Activated naive CD8-positive, alpha-beta T cell treated with anti-CD3 and anti-CD28 coated beads for 36 hours (primary cell): ENCODE measurements at regions not wholly inside any gene's neighbourhood (a gene's known extent, or its start where the extent isn't known, plus 50 kb on each side); places are given as distances from the start of the nearest gene placed in this dataset.

Experiments
- DNase-seq: peaks from one replicate; pipeline ENCODE4 v3.0.0; 2021
- H3K27ac Mint-ChIP-seq: one replicate; pipeline ENCODE4 v1.8.0; 2022; ENCODE audit warnings: mild to moderate bottlenecking, moderate library complexity, mixed read lengths
- H3K27me3 Mint-ChIP-seq: one replicate; pipeline ENCODE4 v1.8.0; 2022; ENCODE audit warnings: mild to moderate bottlenecking, mixed read lengths
- H3K36me3 Mint-ChIP-seq: one replicate; pipeline ENCODE4 v1.8.0; 2021; ENCODE audit warnings: mild to moderate bottlenecking, mixed read lengths
- H3K4me1 Mint-ChIP-seq: one replicate; pipeline ENCODE4 v1.8.0; 2021; ENCODE audit warnings: mixed read lengths
- H3K4me3 Mint-ChIP-seq: one replicate; pipeline ENCODE4 v1.8.0; 2022; ENCODE audit warnings: mild to moderate bottlenecking, moderate library complexity, mixed read lengths
- H3K9me3 Mint-ChIP-seq: one replicate; pipeline ENCODE4 v1.8.0; 2022; ENCODE audit warnings: mixed read lengths

- Mint-ChIP-seq H3K4me3 (no peak overlapping the region), H3K27me3 (no peaks in the 10 kb centered on the region), H3K36me3 (no peaks in the 10 kb centered on the region), H3K9me3 (no peaks in the 10 kb centered on the region), H3K27ac (no peak overlapping the region), H3K4me1 (no peaks in the 10 kb centered on the region)
- no peak for DNase-seq
Measured at GRCh38 chr5:179422908-179423481, 77.7 kb upstream of the ADAMTS2 start.

DNA sequence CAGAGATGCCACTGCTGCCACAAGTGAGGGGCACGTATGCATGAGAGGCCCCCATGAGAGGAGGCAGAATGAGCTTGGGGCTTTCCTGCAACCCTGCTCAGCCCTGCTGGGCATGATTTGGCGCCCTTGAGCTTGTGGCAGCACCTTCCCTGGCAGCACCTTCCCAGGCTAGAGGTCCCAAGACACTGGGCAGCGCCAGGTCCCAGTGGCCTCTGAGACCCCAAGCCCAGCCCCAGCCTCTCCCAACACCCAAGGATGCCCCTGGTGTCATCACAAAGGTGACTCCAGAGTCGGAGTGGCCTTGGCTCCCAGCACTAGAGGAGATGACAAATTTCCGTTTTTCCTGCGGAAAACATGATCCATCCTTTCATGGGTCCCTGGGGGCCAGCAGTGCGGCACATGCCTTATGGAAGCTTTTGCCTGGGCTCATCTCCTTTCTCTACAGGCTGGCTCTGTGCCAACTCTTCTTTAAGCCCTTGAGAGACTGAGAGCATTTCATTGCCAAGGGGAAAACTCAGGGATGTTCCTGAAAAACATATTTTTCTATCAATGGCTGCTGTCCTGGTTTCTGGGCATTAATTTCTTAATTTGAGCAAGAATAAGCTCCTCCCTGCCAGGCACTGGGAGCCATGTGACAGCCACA is 77.1 kb upstream of the ADAMTS2 start:
- Mint-ChIP-seq H3K27ac (no peak overlapping the region), H3K36me3 (no peaks in the 10 kb centered on the region), H3K9me3 (no peaks in the 10 kb centered on the region), H3K4me1 (no peaks in the 10 kb centered on the region), H3K27me3 (no peaks in the 10 kb centered on the region), H3K4me3 (no peak overlapping the region)
- DNase-seq: no peak

DNA sequence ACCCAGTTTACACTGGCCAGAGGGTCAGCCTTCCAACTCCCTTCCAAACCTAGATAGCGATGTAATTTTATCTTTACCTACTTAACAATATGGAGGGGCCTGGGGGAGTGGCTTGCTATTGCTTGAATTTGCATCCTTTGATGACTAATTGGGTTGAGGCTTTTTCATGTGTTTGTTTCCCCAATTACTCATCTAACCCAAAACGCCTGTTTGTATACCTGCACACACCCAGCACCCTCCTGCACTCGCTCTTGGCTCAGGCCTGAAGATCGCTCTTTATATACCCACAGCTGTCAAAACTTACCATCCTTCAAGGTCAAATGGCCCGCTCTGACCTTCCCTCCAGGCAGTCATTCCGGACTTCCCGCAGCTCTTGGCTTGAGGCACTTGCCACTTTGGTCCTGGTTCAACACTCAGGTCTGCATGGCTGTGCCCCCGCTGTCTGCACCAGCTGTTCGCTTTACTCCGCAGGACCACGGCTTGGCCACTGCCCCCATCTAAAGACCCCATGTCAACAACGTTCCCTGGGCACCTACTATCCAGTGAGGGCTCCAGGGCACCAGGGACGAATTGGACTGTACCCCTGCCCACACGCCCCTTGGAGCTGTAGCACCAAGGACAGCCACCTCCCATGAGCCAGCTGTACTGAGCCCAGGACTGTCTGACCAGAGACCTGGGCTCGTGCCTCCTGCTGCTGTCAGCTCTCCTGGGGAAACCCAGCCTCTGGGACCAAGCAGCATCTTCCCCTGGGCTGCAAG is 76.1 kb upstream of the ADAMTS2 start:
- Mint-ChIP-seq H3K4me3 (no peak overlapping the region), H3K9me3 (no peaks in the 10 kb centered on the region), H3K27ac (no peak overlapping the region), H3K27me3 (peaks cover 3% of the 10 kb centered on the region), H3K4me1 (no peaks in the 10 kb centered on the region), H3K36me3 (no peaks in the 10 kb centered on the region)
- DNase-seq: no peak

DNA sequence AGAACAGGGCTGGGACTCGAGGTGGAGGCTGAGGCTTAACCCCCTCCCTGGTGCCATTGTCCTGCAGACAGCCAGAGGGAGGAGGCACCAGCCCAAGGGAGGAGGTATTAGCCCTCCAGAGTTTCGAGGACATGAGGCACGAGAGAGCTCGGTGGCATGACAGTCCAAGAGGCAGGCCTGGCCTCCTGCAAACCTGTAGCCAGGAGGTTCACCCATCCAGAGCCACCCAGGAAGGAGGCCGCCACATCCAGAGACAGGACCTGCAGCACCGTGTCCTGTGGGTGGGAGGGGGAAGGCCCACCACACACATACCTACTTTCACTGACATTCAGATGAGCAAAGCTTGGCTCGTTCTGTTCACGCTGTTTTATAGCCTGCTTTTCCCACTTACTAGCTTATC is 75.2 kb upstream of the ADAMTS2 start:
- Mint-ChIP-seq H3K4me1 (no peaks in the 10 kb centered on the region), H3K27ac (no peak overlapping the region), H3K27me3 (peaks cover 12% of the 10 kb centered on the region), H3K4me3 (no peak overlapping the region), H3K9me3 (no peaks in the 10 kb centered on the region), H3K36me3 (no peaks in the 10 kb centered on the region)
- no peak for DNase-seq

- H3K4me3 Mint-ChIP-seq: no peak overlapping the region
Measured at GRCh38 chr5:179418972-179419371, 73.7 kb upstream of the ADAMTS2 start.

GRCh38 chr5:179417696-179418095 is 72.4 kb upstream of the ADAMTS2 start:
- Mint-ChIP-seq H3K27me3 (peaks cover 12% of the 10 kb centered on the region), H3K9me3 (no peaks in the 10 kb centered on the region), H3K4me1 (no peaks in the 10 kb centered on the region), H3K4me3 (no peak overlapping the region), H3K27ac (no peak overlapping the region), H3K36me3 (no peaks in the 10 kb centered on the region)
- DNase-seq: no peak

More at GRCh38 chr5:179418972-179419371, 73.7 kb upstream of the ADAMTS2 start:
- no peaks in the 10 kb centered on the region for H3K9me3 Mint-ChIP-seq
- DNase-seq: no peak
- H3K4me1 Mint-ChIP-seq: no peaks in the 10 kb centered on the region
- no peaks in the 10 kb centered on the region for H3K36me3 Mint-ChIP-seq
- peaks cover 12% of the 10 kb centered on the region for H3K27me3 Mint-ChIP-seq
- no peak overlapping the region for H3K27ac Mint-ChIP-seq

DNA sequence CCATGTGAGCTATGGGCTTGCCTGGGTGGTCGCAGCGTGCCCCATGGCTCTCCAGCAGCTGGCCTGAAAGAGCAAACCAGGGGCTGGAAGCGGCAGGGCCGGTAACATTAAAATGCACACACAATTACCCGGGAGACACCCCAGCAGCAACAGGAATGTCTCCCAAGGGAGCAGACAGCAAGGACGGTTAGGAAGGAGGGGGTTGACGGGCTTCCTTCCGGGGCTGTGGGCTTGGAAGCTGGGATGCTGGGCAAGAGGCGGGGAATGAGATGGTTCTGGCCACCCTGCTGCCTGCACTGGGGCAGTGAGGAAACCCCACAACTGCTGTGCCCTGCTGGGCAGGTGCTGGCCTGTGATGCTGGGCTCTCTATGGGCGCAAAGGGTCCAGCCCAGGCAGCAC is 71.8 kb upstream of the ADAMTS2 start:
- no peak for DNase-seq
- Mint-ChIP-seq H3K4me3 (no peak overlapping the region), H3K4me1 (no peaks in the 10 kb centered on the region), H3K27ac (no peak overlapping the region), H3K36me3 (no peaks in the 10 kb centered on the region), H3K27me3 (peaks cover 12% of the 10 kb centered on the region), H3K9me3 (no peaks in the 10 kb centered on the region)

- H3K36me3 Mint-ChIP-seq: no peaks in the 10 kb centered on the region
Measured at GRCh38 chr5:179416114-179416822, 71.0 kb upstream of the ADAMTS2 start.

GRCh38 chr5:179415291-179416060 is 70.2 kb upstream of the ADAMTS2 start:
- H3K27me3 Mint-ChIP-seq: peaks cover 12% of the 10 kb centered on the region
- no peaks in the 10 kb centered on the region for H3K9me3 Mint-ChIP-seq
- H3K36me3 Mint-ChIP-seq: no peaks in the 10 kb centered on the region
- H3K4me3 Mint-ChIP-seq: no peak overlapping the region
- H3K27ac Mint-ChIP-seq: no peak overlapping the region
- no peaks in the 10 kb centered on the region for H3K4me1 Mint-ChIP-seq
- DNase-seq: no peak

More at GRCh38 chr5:179416114-179416822, 71.0 kb upstream of the ADAMTS2 start:
- Mint-ChIP-seq H3K27ac (no peak overlapping the region), H3K4me3 (no peak overlapping the region), H3K27me3 (peaks cover 12% of the 10 kb centered on the region), H3K9me3 (no peaks in the 10 kb centered on the region), H3K4me1 (no peaks in the 10 kb centered on the region)
- no peak for DNase-seq

DNA sequence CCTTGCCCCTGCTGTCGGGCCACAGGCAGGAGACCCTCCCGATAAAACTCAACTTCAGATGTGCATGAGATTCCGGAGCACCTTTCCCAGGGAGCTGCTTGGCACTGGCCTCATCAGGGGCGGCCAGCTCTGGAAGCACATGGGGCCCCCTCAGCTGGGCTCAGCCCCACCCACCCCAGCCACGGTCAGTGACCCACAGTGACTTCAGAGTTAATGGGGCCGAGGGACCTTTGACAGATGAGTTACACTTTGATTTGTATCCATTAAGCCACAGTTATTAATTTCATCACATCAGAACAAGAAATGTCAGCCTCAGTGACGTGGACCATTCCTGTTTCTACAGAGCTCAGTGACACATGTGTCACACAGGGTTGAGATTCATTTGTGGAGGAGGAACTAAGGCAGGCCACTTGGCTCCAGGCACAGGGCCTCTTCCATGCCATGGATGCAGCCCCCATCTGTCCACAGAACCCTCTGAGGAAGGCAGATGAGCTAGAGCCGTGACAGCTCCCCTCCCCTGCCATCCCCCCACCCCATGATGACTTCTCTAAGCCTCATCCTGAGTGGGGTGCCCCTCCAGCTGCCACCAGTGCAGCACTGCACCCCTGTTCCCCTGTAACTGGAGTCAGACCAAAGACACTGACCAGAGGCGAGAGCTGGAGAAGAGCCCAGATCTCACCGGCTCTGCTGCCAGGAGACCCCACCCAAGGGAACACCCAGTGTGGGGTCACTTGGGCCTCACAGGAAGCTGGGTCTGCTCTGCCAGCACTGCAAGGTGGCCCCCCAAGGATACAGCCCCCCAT is 69.4 kb upstream of the ADAMTS2 start:
- Mint-ChIP-seq H3K27ac (no peak overlapping the region), H3K36me3 (no peaks in the 10 kb centered on the region), H3K9me3 (no peaks in the 10 kb centered on the region), H3K27me3 (peaks cover 12% of the 10 kb centered on the region), H3K4me3 (no peak overlapping the region), H3K4me1 (no peaks in the 10 kb centered on the region)
- DNase-seq: no peak

DNA sequence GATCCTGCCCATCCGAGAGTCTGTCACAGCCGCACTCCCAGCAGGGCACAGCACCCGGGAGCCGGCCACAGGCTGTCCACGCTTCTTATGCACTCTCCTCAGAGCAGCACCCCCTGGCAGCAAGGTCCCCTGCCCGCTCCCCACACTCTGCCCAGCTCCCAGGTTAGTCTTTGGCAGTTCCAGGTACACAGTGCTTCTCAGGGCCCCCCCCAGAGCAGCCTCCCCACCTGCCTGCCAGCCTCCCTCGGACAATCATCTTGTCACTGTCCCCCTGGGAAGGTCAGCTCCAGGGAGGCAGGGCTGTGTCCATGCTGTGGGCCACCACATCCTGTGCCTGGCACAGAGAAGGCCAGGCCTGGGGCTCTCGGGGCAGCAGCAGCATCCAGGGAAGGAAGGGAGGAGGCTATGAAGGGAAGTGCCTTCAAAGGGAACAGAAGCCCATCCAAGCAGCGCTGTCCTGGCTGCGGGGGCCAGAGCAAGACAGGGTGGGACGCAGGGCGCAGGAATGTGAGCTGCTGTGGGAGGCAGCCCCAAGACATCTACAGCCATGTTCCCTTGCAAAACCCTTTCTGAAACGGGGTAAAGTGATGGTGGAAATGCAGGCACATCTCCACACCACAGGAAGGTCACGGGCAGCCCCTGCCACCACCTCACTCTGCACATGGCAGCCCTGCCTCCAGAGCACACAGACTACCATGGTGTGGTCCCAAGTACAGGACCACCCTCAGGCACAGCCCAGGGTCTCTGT is 68.6 kb upstream of the ADAMTS2 start:
- H3K27me3 Mint-ChIP-seq: peaks cover 12% of the 10 kb centered on the region
- no peaks in the 10 kb centered on the region for H3K9me3 Mint-ChIP-seq
- H3K27ac Mint-ChIP-seq: no peak overlapping the region
- H3K4me3 Mint-ChIP-seq: no peak overlapping the region
- DNase-seq: no peak
- no peaks in the 10 kb centered on the region for H3K36me3 Mint-ChIP-seq
- no peaks in the 10 kb centered on the region for H3K4me1 Mint-ChIP-seq

DNA sequence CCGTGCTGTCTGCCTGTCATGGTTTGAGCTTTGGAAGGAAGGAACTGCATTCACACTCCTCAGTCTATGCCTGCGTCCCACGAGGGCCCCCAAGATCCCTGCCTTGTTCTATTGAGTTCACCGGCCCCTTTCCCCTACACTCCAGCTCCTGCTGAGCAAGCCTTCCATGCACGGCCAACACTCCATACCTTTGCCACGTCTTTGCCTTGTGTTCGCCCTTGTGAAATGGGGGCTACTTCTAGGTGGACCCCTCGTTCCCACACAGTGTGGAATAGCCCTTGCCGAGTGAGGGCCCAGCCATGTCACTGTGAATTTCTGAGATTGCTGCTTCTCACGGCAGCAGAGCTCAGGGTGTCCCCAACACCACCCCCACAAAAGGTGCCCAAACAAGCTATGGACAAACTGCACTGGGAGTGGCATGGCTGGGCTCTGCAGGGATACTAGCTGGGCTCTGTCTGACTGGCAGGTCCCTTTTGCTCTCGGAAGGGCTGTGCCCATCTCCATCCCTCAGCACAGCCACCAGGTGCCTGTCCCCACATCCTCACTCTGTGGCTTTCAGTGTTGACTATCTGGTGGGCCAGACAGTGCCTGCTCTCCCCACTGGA is 67.9 kb upstream of the ADAMTS2 start:
- no peak for DNase-seq
- Mint-ChIP-seq H3K4me3 (no peak overlapping the region), H3K27ac (no peak overlapping the region), H3K36me3 (no peaks in the 10 kb centered on the region), H3K4me1 (no peaks in the 10 kb centered on the region), H3K9me3 (no peaks in the 10 kb centered on the region), H3K27me3 (peaks cover 12% of the 10 kb centered on the region)

DNA sequence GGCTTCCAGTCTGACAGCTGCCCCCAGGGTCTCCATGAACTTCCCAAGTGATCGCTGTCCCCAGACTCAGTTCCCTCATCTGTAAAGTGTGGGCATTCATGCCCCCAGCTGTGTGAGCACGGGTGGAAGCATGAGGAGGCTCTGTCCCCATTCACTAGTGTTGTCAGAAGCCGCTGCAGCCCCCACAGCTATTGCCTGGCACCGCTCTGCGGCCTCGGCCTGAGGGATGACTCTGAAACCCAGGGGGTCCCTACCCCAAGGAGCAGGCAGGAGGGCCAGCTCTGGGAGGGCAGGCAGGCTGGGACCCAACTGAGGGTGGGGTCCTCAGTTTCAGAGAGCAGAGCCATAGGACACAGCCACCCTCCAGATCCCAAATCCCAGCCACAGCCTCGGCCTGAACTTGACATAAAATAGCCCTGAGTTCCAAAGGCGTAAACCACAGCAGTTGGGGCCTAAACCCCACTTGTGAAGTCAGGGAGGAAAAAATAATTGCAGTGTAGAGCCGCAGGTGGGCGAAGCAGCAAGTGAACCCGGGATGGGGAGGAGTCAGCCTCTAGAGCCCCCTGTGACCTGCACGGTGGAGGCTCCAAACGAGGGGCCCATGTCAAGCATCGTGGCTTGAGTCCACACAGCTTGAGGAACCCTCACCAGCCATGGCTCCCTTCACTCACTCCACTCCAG is 66.0 kb upstream of the ADAMTS2 start:
- DNase-seq: no peak

More for the DNA sequence above, 66.0 kb upstream of the ADAMTS2 start:
- no peak overlapping the region for H3K27ac Mint-ChIP-seq
- no peaks in the 10 kb centered on the region for H3K9me3 Mint-ChIP-seq
- H3K36me3 Mint-ChIP-seq: no peaks in the 10 kb centered on the region
- no peak overlapping the region for H3K4me3 Mint-ChIP-seq
- peaks cover 8% of the 10 kb centered on the region for H3K27me3 Mint-ChIP-seq
- H3K4me1 Mint-ChIP-seq: no peaks in the 10 kb centered on the region
